Right lobe of liver (tissue), 4 donors: ENCODE measurements at regions not wholly inside any gene's neighbourhood (a gene's known extent, or its start where the extent isn't known, plus 50 kb on each side); places are given as distances from the start of the nearest gene placed in this dataset.

Source experiments
- POLR2A ChIP-seq: fragments of 450-650 bp; IDR thresholded peaks from one replicate; pipeline ENCODE4 v1.6.1; 2017; ENCODE audit warnings: antibody characterized with exemption, mild to moderate bottlenecking
- TF ChIP-seq, protein P1 (sequence below), 4 donors: fragments of 200-600 bp in 3 of 4; fragments of 450-650 bp in 1 of 4; IDR thresholded peaks; one replicate each; pipeline versions ENCODE4 v1.5.1 to v1.8.0; 2016 to 2022; ENCODE audit warnings: antibody characterized with exemption in 4 of 4, mild to moderate bottlenecking in 2 of 4
- donor health status: DM: no; HTN: no; CAD: no.
- donor health status: DM: no; HTN: no; CAD: no.
- donor health status: DM: no; HTN: yes; CAD: no.

DNA sequence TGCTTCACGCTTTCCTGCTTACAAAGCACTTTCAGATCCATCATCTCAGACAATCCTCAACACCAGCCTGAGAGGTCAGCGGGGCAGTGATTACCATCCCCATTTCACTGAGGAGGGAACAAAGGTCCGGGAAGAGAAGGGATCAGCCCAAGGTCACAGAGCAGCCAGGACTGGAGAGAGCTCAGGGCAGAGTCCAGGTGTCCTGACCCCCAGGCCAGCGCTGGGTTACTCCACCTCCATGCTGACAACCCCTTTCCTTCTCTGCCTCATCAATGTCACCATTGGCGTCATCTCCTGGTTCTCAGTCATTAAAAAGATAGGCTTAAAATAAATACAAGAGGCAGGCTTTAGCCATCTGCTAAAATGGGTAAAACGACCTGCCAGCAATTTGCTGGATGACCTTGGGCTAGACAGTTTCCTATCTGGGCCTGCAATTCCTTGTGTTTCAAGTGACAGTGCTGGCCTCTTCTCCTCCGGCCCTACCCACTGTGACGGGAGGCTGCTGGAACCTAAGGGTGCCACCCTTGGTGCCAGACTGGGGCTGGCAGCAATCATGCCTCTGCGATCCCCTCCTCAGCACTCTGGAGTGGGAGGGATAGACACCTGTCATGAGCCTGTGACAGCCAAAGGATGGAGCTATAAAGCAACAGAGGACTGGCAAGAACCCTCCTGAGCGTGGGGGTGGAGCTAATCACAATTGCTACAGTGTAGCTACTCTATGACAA lies 79.5 kb upstream of the CCL1 start:
- TF ChIP-seq, protein P1, sequence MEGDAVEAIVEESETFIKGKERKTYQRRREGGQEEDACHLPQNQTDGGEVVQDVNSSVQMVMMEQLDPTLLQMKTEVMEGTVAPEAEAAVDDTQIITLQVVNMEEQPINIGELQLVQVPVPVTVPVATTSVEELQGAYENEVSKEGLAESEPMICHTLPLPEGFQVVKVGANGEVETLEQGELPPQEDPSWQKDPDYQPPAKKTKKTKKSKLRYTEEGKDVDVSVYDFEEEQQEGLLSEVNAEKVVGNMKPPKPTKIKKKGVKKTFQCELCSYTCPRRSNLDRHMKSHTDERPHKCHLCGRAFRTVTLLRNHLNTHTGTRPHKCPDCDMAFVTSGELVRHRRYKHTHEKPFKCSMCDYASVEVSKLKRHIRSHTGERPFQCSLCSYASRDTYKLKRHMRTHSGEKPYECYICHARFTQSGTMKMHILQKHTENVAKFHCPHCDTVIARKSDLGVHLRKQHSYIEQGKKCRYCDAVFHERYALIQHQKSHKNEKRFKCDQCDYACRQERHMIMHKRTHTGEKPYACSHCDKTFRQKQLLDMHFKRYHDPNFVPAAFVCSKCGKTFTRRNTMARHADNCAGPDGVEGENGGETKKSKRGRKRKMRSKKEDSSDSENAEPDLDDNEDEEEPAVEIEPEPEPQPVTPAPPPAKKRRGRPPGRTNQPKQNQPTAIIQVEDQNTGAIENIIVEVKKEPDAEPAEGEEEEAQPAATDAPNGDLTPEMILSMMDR (IDR thresholded peaks at IDR 0.05), result no peak
- no peak for TF ChIP-seq POLR2A
